ENCODE measurements at regions not wholly inside any gene's neighbourhood (a gene's known extent, or its start where the extent isn't known, plus 50 kb on each side); places are given as distances from the start of the nearest gene placed in this dataset.

GRCh38 chr12:92505254-92506231 is 197.2 kb upstream of the PLEKHG7 start:
- no peak for FAIRE-seq

DNA sequence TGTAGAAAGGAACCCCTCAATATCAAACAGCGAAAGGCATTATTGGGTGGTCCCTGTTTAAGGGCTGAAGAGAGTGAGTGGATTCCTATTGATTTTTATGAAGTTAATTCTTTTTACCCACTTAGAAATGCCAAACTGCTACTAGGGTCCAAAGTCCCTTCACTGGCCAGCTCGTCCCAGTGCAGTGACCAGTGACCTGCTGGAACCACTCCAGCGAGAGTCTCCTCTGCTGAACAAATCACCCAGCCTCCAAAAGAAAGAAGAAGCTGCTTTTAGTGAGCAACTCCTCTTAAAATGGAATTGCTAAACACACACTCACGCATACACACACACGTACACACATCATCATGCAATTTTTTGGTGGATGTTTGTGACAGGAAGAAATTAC is 198.2 kb upstream of the PLEKHG7 start:
- no peak for FAIRE-seq
- no peak for DNase-seq (ENCODE audit: low spot score in 2 of 2)

More at GRCh38 chr12:92505254-92506231, 197.2 kb upstream of the PLEKHG7 start:
- DNase-seq (ENCODE audit: low spot score in 2 of 2), result no peak

DNA sequence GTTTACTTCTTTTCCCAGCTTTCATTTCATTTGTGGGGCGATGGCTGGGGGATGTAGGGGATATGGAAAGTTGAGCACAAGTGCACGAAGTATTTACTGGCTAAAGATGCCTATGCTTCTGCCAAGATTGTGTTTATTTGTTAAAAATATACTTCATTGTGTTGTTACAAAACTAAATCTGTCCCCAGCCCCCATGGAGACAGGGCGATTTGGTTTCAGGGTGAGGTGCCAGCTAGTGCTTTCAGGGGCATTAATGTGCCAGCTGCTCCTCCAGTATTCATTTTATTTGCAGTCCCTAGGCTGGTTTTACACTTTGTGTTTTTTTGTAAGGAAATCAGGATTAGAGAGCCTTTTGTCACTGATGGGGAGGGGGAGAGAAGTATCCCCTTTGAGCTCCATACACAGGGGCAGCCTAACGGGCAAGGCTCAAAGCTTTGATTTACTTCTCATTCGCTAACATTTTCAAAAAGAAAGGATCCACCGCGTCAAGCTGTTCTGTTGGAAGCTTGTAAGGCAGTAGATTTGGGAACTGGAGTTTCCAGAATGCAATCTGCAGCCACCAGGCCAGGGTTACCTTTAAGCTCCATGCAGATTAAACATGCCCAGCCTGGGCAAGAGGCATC is 198.7 kb upstream of the PLEKHG7 start:
- DNase-seq (ENCODE audit: low spot score in 2 of 2) (no peak), FAIRE-seq (no peak)

GRCh38 chr12:92503029-92503931 is 199.5 kb upstream of the PLEKHG7 start:
- FAIRE-seq (no peak), DNase-seq (ENCODE audit: low spot score in 2 of 2) (no peak)

- DNase-seq (ENCODE audit: low spot score in 2 of 2) (no peak), FAIRE-seq (no peak)
Observed at GRCh38 chr12:92502417-92503028, 200.3 kb upstream of the PLEKHG7 start.

DNA sequence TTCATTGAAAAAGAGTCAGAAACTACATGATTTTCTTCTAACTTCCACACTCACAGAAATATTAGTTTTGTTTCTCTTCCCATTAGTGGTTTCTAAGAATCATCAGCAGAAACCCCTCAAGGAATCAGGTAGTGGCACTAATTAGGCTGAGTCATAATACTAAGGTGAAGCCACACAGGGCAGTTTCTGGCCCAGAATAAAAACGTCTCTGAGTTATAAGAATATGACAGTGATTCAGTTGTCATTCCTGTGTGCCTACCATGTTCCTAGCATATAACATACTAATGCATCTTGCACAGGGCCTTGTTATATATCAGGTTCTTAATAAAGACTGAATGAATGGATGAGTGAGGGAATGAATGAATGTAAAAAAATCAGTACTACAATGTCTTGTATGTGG is 206.0 kb upstream of the PLEKHG7 start:
- FAIRE-seq, result no peak

GRCh38 chr12:92495108-92495507 is 207.7 kb upstream of the PLEKHG7 start:
- FAIRE-seq (no peak), DNase-seq (ENCODE audit: low spot score in 2 of 2) (no peak)

More for the DNA sequence above, 206.0 kb upstream of the PLEKHG7 start:
- no peak for DNase-seq (ENCODE audit: low spot score in 2 of 2)

DNA sequence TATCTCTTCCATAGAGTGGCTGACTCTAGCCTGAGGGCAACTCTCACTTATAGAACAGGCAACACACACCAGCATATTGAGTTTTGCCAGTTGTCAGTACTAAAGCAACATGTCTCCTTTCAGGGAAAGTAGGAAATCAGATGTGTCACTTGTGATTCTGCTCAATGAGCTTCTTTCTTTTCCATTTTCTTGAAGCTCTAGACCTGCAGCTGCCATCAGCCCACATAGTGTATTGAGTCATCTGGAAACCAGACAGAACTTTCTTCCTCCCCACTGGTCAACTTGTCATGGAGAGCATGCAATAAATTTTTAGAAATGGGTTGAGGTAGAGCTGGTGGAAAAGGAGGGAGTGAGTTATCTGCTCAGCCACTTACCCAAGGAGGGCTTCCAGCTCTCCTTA is 209.0 kb upstream of the PLEKHG7 start:
- no peak for DNase-seq (ENCODE audit: low spot score in 2 of 2)
- no peak for FAIRE-seq

DNA sequence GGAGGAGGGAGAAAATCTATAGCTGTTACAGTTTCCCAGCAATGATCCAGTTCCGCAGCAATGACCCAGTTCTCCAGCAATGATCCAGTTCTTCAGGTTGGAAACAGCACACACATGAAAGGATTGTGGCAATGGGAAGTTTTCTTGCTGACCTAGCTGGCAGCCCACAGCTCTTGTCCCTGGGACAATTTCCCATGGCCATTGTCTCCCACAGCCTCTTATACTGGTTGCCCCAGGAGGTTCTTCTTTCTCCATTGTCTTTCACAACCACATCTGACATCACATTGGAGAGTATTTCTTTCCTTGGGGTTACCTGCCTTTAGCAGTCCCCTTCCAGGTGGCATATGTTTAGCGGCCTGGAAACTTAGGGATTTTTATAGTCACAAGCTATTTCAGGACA is 209.8 kb upstream of the PLEKHG7 start:
- no peak for DNase-seq (ENCODE audit: low spot score in 2 of 2)
- FAIRE-seq, result no peak

- DNase-seq (ENCODE audit: low spot score in 2 of 2), result no peak
- no peak for FAIRE-seq
Observed at GRCh38 chr12:92492291-92492690, 210.5 kb upstream of the PLEKHG7 start.

GRCh38 chr12:92489781-92490180 is 213.0 kb upstream of the PLEKHG7 start:
- no peak for DNase-seq (ENCODE audit: low spot score in 2 of 2)
- FAIRE-seq, result no peak

DNA sequence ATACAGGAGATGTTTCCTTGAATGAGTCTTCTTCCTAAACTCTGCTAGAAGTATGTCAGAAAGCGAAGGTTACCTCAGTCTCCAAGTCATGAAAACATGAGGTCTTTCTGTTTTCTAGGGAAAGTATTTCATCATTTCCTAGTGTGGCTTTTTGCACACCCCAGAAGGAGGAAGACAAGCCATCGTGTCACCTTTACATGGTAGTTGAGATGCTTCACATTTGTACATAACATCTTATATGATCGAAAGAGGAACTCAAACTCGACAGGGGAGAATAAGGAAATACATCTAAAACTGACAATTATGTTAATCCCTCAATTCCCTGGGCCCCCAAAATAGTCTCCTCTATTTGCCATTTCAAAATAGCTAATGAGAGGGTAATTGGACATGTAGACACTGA is 214.1 kb upstream of the PLEKHG7 start:
- no peak for FAIRE-seq
- no peak for DNase-seq (ENCODE audit: low spot score in 2 of 2)

DNA sequence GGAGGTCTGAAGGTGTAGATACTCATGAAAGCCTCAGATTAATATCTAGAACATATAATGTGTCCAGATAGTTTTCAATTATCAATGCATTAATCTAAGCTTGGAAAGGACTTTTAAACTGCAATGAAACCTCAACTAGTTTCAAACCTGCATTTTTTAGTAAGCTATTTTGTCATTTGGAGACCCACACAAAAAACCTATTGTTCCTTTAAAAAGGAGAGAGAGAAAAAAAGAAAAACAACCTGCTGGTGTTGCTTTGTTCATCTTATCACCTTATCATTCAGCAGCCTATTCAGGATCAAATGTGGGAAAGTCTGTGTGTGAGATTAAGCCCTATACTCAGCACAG is 215.7 kb upstream of the PLEKHG7 start:
- FAIRE-seq, result no peak
- no peak for DNase-seq (ENCODE audit: low spot score in 2 of 2)

GRCh38 chr12:92486443-92487137 is 216.2 kb upstream of the PLEKHG7 start:
- DNase-seq (ENCODE audit: low spot score in 2 of 2) (no peak), FAIRE-seq (no peak)

- DNase-seq (ENCODE audit: low spot score in 2 of 2) (no peak), FAIRE-seq (no peak)
Observed at GRCh38 chr12:92485351-92486348, 217.1 kb upstream of the PLEKHG7 start.

DNA sequence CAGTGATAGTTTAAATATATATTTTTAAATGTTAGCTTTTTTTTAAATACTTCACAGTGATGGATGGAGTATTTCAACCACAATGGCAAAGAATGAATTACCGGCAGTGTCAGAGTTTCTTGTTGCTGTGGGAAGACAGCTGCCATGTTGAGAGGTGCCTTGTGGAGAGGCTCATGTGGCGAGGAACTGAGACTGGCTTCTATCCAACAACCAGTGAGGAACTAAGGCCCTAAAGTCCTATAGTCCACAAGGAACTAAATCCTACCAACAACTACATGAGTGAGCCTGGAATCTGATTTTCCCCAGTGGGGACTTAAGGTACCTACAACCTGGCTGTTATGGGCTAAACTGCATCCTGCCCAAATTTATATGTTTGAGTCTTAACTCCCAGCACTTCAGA is 220.2 kb upstream of the PLEKHG7 start:
- DNase-seq (ENCODE audit: low spot score in 2 of 2) (no peak), FAIRE-seq (no peak)

DNA sequence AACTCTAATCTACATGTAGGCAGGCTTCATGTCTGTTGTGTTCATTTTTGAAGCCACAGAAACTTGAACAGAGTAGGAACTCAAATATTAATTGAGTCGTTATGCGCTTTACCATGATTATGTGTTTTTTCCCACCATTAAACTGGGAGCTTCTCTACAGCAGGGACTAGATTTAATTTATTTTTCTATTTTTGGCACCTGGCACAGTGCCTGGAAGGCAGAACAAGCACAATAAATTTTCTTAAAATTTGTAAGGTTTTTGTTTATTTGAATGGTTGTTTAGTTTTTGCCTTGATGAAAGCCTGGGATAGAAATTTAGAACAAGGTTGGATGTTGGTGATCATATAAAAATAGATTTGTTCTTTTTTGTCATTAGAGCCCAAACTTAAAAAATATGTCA is 221.7 kb upstream of the PLEKHG7 start:
- no peak for DNase-seq (ENCODE audit: low spot score in 2 of 2)
- no peak for FAIRE-seq

- DNase-seq (ENCODE audit: low spot score in 2 of 2), result no peak
- FAIRE-seq, result no peak
Observed at GRCh38 chr12:92478692-92479091, 224.1 kb upstream of the PLEKHG7 start.

DNA sequence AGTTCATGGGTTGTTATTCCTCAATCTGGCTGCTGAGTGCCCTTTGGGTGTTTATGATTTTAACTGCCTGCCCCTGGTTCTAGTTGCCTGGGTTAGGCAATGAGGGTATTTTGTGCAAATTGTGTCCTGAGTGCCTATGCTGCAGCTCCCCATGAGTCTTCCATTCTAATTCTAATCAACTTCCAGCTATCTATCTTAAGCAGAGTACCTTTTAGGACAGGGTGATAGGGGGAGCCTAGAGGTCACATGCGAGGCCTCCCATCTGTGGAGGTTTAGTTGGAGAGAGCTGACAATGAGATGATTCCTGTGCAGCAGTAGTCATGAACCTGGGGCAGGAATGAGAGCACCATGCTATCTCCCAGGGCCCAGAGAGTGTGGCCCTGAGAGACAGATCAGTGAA is 225.9 kb upstream of the PLEKHG7 start:
- no peak for FAIRE-seq

More for the DNA sequence above, 225.9 kb upstream of the PLEKHG7 start:
- no peak for DNase-seq (ENCODE audit: low spot score in 2 of 2)
